OCI-LY7 (cell line): ENCODE measurements at regions not wholly inside any gene's neighbourhood (a gene's known extent, or its start where the extent isn't known, plus 50 kb on each side); places are given as distances from the start of the nearest gene placed in this dataset.

Source experiments
- BruUV-seq: library from RNA; stranded (reverse); fragments of 400-500 nt; replicated peaks from 2 replicates; lab custom pipeline; 2021; lab: Mats Ljungman, UMichigan
- CTCF ChIA-PET: fragments of 300-600 bp; sonication (Branson Sonifier 250); formaldehyde crosslinking; loops from one replicate; lab custom pipeline; 2022; ENCODE audit warnings: antibody characterized with exemption; ENCODE audit not compliant: unreplicated experiment; lab: Charles Lee
- POLR2A ChIA-PET: fragments of 300-600 bp; sonication (Branson Sonifier 250); formaldehyde crosslinking; loops from one replicate; lab custom pipeline; 2022; ENCODE audit warnings: antibody characterized with exemption; lab: Charles Lee
- DNase-seq: peaks from one replicate; pipeline ENCODE4 v3.0.0-alpha.2; 2015; ENCODE audit warnings: low spot score
- H2AFZ ChIP-seq: fragments of 200-600 bp; sonication (generic), shearing (Covaris generic); 2 replicates; pipeline ENCODE4 v1.6.1; 2014; ENCODE audit warnings: mild to moderate bottlenecking, antibody characterized with exemption, low read length, moderate library complexity
- H3K27ac ChIP-seq: fragments of 200-600 bp; sonication (generic); 2 replicates; pipeline ENCODE4 v1.5.1; 2014; ENCODE audit warnings: mixed run types, low read depth, mild to moderate bottlenecking, moderate library complexity, low read length, inconsistent platforms; ENCODE audit not compliant: poor library complexity, severe bottlenecking
- H3K36me3 ChIP-seq: fragments of 200-600 bp; sonication (generic); 2 replicates; pipeline ENCODE4 v1.6.1; 2014; ENCODE audit warnings: mild to moderate bottlenecking, antibody characterized with exemption, low read length, moderate library complexity, mixed read lengths; ENCODE audit not compliant: insufficient read depth
- H3K4me1 ChIP-seq: fragments of 200-600 bp; sonication (generic); 2 replicates; pipeline ENCODE4 v1.5.1; 2014; ENCODE audit warnings: mild to moderate bottlenecking, low read length; ENCODE audit not compliant: insufficient read depth, poor library complexity, severe bottlenecking
- H3K4me2 ChIP-seq: fragments of 200-600 bp; sonication (generic); 2 replicates; pipeline ENCODE4 v1.6.1; 2014; ENCODE audit warnings: mild to moderate bottlenecking, low read length
- H3K4me3 ChIP-seq: fragments of 200-600 bp; sonication (generic); 2 replicates; pipeline ENCODE4 v1.5.1; 2014; ENCODE audit warnings: mild to moderate bottlenecking, low read depth, low read length; ENCODE audit not compliant: poor library complexity, severe bottlenecking
- H3K79me2 ChIP-seq: fragments of 200-600 bp; sonication (generic); 2 replicates; pipeline ENCODE4 v1.6.1; 2016; ENCODE audit warnings: low read depth, mild to moderate bottlenecking, low read length, moderate library complexity, mixed read lengths; ENCODE audit not compliant: insufficient read depth
- H3K9me2 ChIP-seq: fragments of 200-600 bp; sonication (generic); 2 replicates; pipeline ENCODE4 v1.6.1; 2016; ENCODE audit warnings: mild to moderate bottlenecking, low read length, mixed read lengths; ENCODE audit not compliant: insufficient read depth
- H3K9me3 ChIP-seq: fragments of 200-600 bp; sonication (generic); 2 replicates; pipeline ENCODE4 v1.6.1; 2014; ENCODE audit warnings: mild to moderate bottlenecking, mixed run types, low read length, mixed read lengths
- H4K20me1 ChIP-seq: fragments of 200-600 bp; sonication (generic); 2 replicates; pipeline ENCODE4 v1.6.1; 2014; ENCODE audit warnings: mild to moderate bottlenecking, antibody characterized with exemption, low read length, moderate library complexity, mixed read lengths; ENCODE audit not compliant: insufficient read depth
- CTCF ChIP-seq: fragments of 200-600 bp; sonication (generic); conservative IDR thresholded peaks from 2 replicates; pipeline ENCODE4 v1.5.1; 2014; ENCODE audit warnings: mild to moderate bottlenecking, antibody characterized with exemption, low read length, moderate library complexity, mixed read lengths
- EZH2phosphoT487 ChIP-seq: fragments of 200-600 bp; sonication (generic); IDR thresholded peaks from 2 replicates; pipeline ENCODE4 v1.6.1; 2018; ENCODE audit warnings: low read depth, borderline replicate concordance, mild to moderate bottlenecking, mixed run types, antibody characterized with exemption, low read length, moderate library complexity, mixed read lengths
- intact Hi-C: fragments of 100-400 bp; cut with micrococcal nuclease; formaldehyde crosslinking; loops from one replicate; pipeline ENCODE4 v1.10.0; 2022; ENCODE audit not compliant: unreplicated experiment

- Histone ChIP-seq H3K36me3 (no peaks in the 10 kb centered on the region), H3K79me2 (no peaks in the 10 kb centered on the region), H3K27ac (no peak overlapping the region), H2AFZ (no peak overlapping the region), H3K9me3 (no peaks in the 10 kb centered on the region), H3K4me1 (no peaks in the 10 kb centered on the region), H4K20me1 (no peaks in the 10 kb centered on the region), H3K9me2 (no peaks in the 10 kb centered on the region), H3K4me3 (no peak overlapping the region), H3K4me2 (no peak overlapping the region)
- intact Hi-C loops, result no loop called here
- CTCF ChIA-PET, result no interaction called here
- no TSS peak for BruUV-seq
- no peak for TF ChIP-seq EZH2phosphoT487
- no peak for TF ChIP-seq CTCF
- DNase-seq, result no peak
- POLR2A ChIA-PET, result interaction anchor here (1.1 kb wide), 1 partner anchor 70 kb away, joined by 3 read pairs; no protein-coding TSS in a partner anchor
Measured at GRCh38 chr10:36711361-36711760, 414.0 kb upstream of the ANKRD30A start.

GRCh38 chr10:36704124-36704523 is 421.3 kb upstream of the ANKRD30A start:
- POLR2A ChIA-PET, result interaction anchor here (0.6 to 0.7 kb wide), 2 partner anchors 9 to 47 kb away, joined by 3 read pairs; no protein-coding TSS in a partner anchor
- BruUV-seq, result no TSS peak
- no peak for DNase-seq
- no peaks in the 10 kb centered on the region for H3K4me1 ChIP-seq
- no peaks in the 10 kb centered on the region for H3K79me2 ChIP-seq
- H3K9me3 ChIP-seq, result no peaks in the 10 kb centered on the region
- TF ChIP-seq EZH2phosphoT487 (no peak), CTCF (no peak)
- CTCF ChIA-PET, result no interaction called here
- H3K4me3 ChIP-seq, result no peak overlapping the region
- no peak overlapping the region for H2AFZ ChIP-seq
- no peak overlapping the region for H3K4me2 ChIP-seq
- no peaks in the 10 kb centered on the region for H3K36me3 ChIP-seq
- no peaks in the 10 kb centered on the region for H4K20me1 ChIP-seq
- no peak overlapping the region for H3K27ac ChIP-seq
- intact Hi-C loops, result no loop called here
- no peaks in the 10 kb centered on the region for H3K9me2 ChIP-seq

GRCh38 chr10:36703179-36703578 is 422.2 kb upstream of the ANKRD30A start:
- no peaks in the 10 kb centered on the region for H3K79me2 ChIP-seq
- intact Hi-C loops, result no loop called here
- no peak overlapping the region for H3K27ac ChIP-seq
- POLR2A ChIA-PET, result interaction anchor here (0.6 to 1.0 kb wide), 2 partner anchors 12 to 16 kb away, joined by 3 read pairs; no protein-coding TSS in a partner anchor
- DNase-seq, result no peak
- no peaks in the 10 kb centered on the region for H3K9me2 ChIP-seq
- TF ChIP-seq EZH2phosphoT487 (no peak), CTCF (no peak)
- no peaks in the 10 kb centered on the region for H3K9me3 ChIP-seq
- no TSS peak for BruUV-seq
- no peaks in the 10 kb centered on the region for H3K4me1 ChIP-seq
- H3K36me3 ChIP-seq, result no peaks in the 10 kb centered on the region
- no peak overlapping the region for H3K4me3 ChIP-seq
- no peak overlapping the region for H3K4me2 ChIP-seq
- H4K20me1 ChIP-seq, result no peaks in the 10 kb centered on the region
- CTCF ChIA-PET, result no interaction called here
- H2AFZ ChIP-seq, result no peak overlapping the region
